ENCODE measurements at regions not wholly inside any gene's neighbourhood (a gene's known extent, or its start where the extent isn't known, plus 50 kb on each side); places are given as distances from the start of the nearest gene placed in this dataset.
A peak's percentile ranks its signal among the peaks of the same experiment; 100 is the strongest.

- DNase-seq (ENCODE audit: low read depth in 1 of 2, low spot score in 1 of 2) (no peak), FAIRE-seq (no peak), ATAC-seq (no peak)
- CTCF ChIA-PET = no interaction called here
- no peak overlapping the region for H3K27ac ChIP-seq
- H3K4me1 ChIP-seq = no peaks in the 10 kb centered on the region
- POLR2A ChIA-PET = no interaction called here
- WGBS (ENCODE audit: missing lambda C conversion rate) = 0% methylated on average over 3 of the region's 3 CpGs
- no peak for TF ChIP-seq POLR2A (IDR thresholded peaks at IDR 0.05; ENCODE audit: low read length)
- no peak for TF ChIP-seq CHD2 (IDR thresholded peaks at IDR 0.05; ENCODE audit: low read length, partially characterized antibody)
- no peak for TF ChIP-seq HOXB5 (CRISPR knock-in tag; IDR thresholded peaks at IDR 0.05)
- TF ChIP-seq SMC3 (IDR thresholded peaks at IDR 0.05) = no peak
- TF ChIP-seq NFE2L2 (conservative IDR thresholded peaks at IDR 0.05; ENCODE audit: low read length) = no peak
- no peak for TF ChIP-seq ZSCAN20 (CRISPR knock-in tag; IDR thresholded peaks at IDR 0.05)
- TF ChIP-seq JUN (IDR thresholded peaks at IDR 0.05) = no peak
- no peak for TF ChIP-seq ZC3H11A (IDR thresholded peaks at IDR 0.05)
- no peak for TF ChIP-seq CBX8 (IDR thresholded peaks at IDR 0.05)
- no peak for TF ChIP-seq NR3C1 (IDR thresholded peaks at IDR 0.05)
- TF ChIP-seq HOXA7 (CRISPR knock-in tag; IDR thresholded peaks at IDR 0.05) = no peak
- no peaks in the 10 kb centered on the region for H3K9me3 ChIP-seq
- H3K4me3 ChIP-seq = no peak overlapping the region
- H3K4me2 ChIP-seq = no peak overlapping the region
Measured at GRCh38 chr5:6941631-6942030, 228.4 kb downstream of the TENT4A start.

GRCh38 chr5:6943197-6944112 is 230.2 kb downstream of the TENT4A start:
- FAIRE-seq (no peak), DNase-seq (ENCODE audit: low read depth in 1 of 2, low spot score in 1 of 2) (no peak), ATAC-seq (no peak)
- POLR2A ChIA-PET = no interaction called here
- TF ChIP-seq NPAS2 (CRISPR knock-in tag; IDR thresholded peaks at IDR 0.05; ENCODE audit: borderline replicate concordance) (no peak), EHF (CRISPR knock-in tag; IDR thresholded peaks at IDR 0.05) (no peak), MAFK (IDR thresholded peaks at IDR 0.05; ENCODE audit: partially characterized antibody) (peak; percentile 43), FOSL2 (IDR thresholded peaks at IDR 0.05) (no peak), FOSL2 (CRISPR knock-in tag; IDR thresholded peaks at IDR 0.05) (no peak)
- TF ChIP-seq, protein P1, sequence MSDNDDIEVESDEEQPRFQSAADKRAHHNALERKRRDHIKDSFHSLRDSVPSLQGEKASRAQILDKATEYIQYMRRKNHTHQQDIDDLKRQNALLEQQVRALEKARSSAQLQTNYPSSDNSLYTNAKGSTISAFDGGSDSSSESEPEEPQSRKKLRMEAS (IDR thresholded peaks at IDR 0.05) = no peak
- Histone ChIP-seq H3K4me2 (no peak overlapping the region), H3K27ac (no peak overlapping the region), H3K4me3 (no peak overlapping the region), H3K4me1 (no peaks in the 10 kb centered on the region), H3K9me3 (no peaks in the 10 kb centered on the region)
- WGBS (ENCODE audit: missing lambda C conversion rate) = 62% methylated on average over 10 of the region's 11 CpGs
- CTCF ChIA-PET = no interaction called here

DNA sequence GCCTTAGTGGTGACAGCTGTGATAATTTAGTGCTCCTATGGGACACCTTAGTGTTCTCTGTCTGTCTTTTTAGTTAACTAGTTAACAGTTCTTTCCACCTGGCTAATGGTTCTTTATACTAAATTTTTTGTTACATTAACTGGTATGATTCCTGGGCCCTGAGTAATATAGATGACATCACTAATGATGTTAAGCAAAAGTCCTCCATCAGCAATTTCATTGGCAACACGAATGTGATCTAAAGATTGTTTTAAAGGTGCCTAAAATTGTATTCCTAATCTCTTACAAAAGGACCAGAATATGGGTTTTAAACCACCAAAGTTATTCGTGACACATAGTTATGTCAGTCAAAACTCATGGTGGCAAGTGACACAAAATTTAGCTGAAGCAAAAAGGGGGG is 235.3 kb downstream of the TENT4A start:
- POLR2A ChIA-PET = no interaction called here
- H3K9me3 ChIP-seq = no peaks in the 10 kb centered on the region
- H3K4me2 ChIP-seq = no peak overlapping the region
- H3K4me1 ChIP-seq = no peaks in the 10 kb centered on the region
- TF ChIP-seq, protein P2, sequence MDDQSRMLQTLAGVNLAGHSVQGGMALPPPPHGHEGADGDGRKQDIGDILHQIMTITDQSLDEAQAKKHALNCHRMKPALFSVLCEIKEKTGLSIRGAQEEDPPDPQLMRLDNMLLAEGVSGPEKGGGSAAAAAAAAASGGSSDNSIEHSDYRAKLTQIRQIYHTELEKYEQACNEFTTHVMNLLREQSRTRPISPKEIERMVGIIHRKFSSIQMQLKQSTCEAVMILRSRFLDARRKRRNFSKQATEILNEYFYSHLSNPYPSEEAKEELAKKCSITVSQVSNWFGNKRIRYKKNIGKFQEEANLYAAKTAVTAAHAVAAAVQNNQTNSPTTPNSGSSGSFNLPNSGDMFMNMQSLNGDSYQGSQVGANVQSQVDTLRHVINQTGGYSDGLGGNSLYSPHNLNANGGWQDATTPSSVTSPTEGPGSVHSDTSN (IDR thresholded peaks at IDR 0.05) = no peak
- TF ChIP-seq MAFK (IDR thresholded peaks at IDR 0.05; ENCODE audit: partially characterized antibody) (peak; percentile 18), HOXB13 (CRISPR knock-in tag; IDR thresholded peaks at IDR 0.05; ENCODE audit: low read depth) (no peak)
- H3K4me3 ChIP-seq = no peak overlapping the region
- no peak for FAIRE-seq
- CTCF ChIA-PET = no interaction called here
- DNase-seq (ENCODE audit: low read depth in 1 of 2, low spot score in 1 of 2) = no peak
- no peak overlapping the region for H3K27ac ChIP-seq
- 7% methylated on average over 2 of the region's 2 CpGs for WGBS (ENCODE audit: missing lambda C conversion rate)
- ATAC-seq = no peak

- Histone ChIP-seq H3K4me3 (no peak overlapping the region), H3K4me2 (no peak overlapping the region), H3K27ac (no peak overlapping the region), H3K9me3 (no peaks in the 10 kb centered on the region), H3K4me1 (no peaks in the 10 kb centered on the region)
- no peak for ATAC-seq
- TF ChIP-seq CBX8 (IDR thresholded peaks at IDR 0.05) (no peak), CBX2 (IDR thresholded peaks at IDR 0.05; ENCODE audit: borderline replicate concordance, low read depth) (no peak), RCOR1 (IDR thresholded peaks at IDR 0.05; ENCODE audit: low read depth, low read length) (no peak)
- ChIA-PET CTCF (no interaction called here), POLR2A (no interaction called here)
- no peak for FAIRE-seq
- DNase-seq (ENCODE audit: low read depth in 1 of 2, low spot score in 1 of 2) = no peak
- 15% methylated on average over 3 of the region's 3 CpGs for WGBS (ENCODE audit: missing lambda C conversion rate)
Measured at GRCh38 chr5:6949230-6949629, 236.0 kb downstream of the TENT4A start.

All from A549 (cell line).